CD4-positive, alpha-beta T cell treated with Interleukin-10 for 1 hour (primary cell): ENCODE measurements at regions not wholly inside any gene's neighbourhood (a gene's known extent, or its start where the extent isn't known, plus 50 kb on each side); places are given as distances from the start of the nearest gene placed in this dataset.
A peak's percentile ranks its signal among the peaks of the same experiment; 100 is the strongest.
"Not testable (repeated sequence)": the region's sequence is repeated elsewhere in the genome, so short reads cannot be mapped to it uniquely, and the experiment has no call there.

Experiments
- DNase-seq: peaks from one replicate; pipeline ENCODE4 v3.0.0-alpha.2; 2020

GRCh38 chr20:29296256-29297230, 1960.9 kb upstream of the DEFB115 start:
- no peak for DNase-seq

GRCh38 chr20:29297411-29298270, 1959.8 kb upstream of the DEFB115 start:
- no peak for DNase-seq

- no peak for DNase-seq
Measured at GRCh38 chr20:29298271-29298590, 1959.2 kb upstream of the DEFB115 start.

GRCh38 chr20:29298759-29299613, 1958.5 kb upstream of the DEFB115 start:
- DNase-seq, result no peak

- no peak for DNase-seq
Measured at GRCh38 chr20:29299811-29300578, 1957.5 kb upstream of the DEFB115 start.

- DNase-seq, result no peak
Measured at GRCh38 chr20:29300579-29301551, 1956.6 kb upstream of the DEFB115 start.

GRCh38 chr20:29301624-29302259, 1955.7 kb upstream of the DEFB115 start:
- DNase-seq, result no peak

GRCh38 chr20:29302979-29303644, 1954.4 kb upstream of the DEFB115 start:
- DNase-seq, result no peak

- peak; percentile 26 for DNase-seq
Measured at GRCh38 chr20:29306390-29307072, 1950.9 kb upstream of the DEFB115 start.

- not testable (repeated sequence) for DNase-seq
Measured at GRCh38 chr20:29307484-29307883, 1950.0 kb upstream of the DEFB115 start.

- not testable (repeated sequence) for DNase-seq
Measured at GRCh38 chr20:29308956-29309355, 1948.5 kb upstream of the DEFB115 start.

- DNase-seq, result not testable (repeated sequence)
Measured at GRCh38 chr20:29309481-29309880, 1948.0 kb upstream of the DEFB115 start.

GRCh38 chr20:29311046-29311445, 1946.4 kb upstream of the DEFB115 start:
- not testable (repeated sequence) for DNase-seq

- not testable (repeated sequence) for DNase-seq
Measured at GRCh38 chr20:29312679-29313078, 1944.8 kb upstream of the DEFB115 start.

- DNase-seq, result no peak
Measured at GRCh38 chr20:29313481-29313880, 1944.0 kb upstream of the DEFB115 start.

- no peak for DNase-seq
Measured at GRCh38 chr20:29314294-29314693, 1943.2 kb upstream of the DEFB115 start.

GRCh38 chr20:29318871-29319461, 1938.5 kb upstream of the DEFB115 start:
- no peak for DNase-seq

GRCh38 chr20:29319725-29320124, 1937.7 kb upstream of the DEFB115 start:
- DNase-seq, result no peak
